ENCODE measurements at regions not wholly inside any gene's neighbourhood (a gene's known extent, or its start where the extent isn't known, plus 50 kb on each side); places are given as distances from the start of the nearest gene placed in this dataset.

- Mint-ChIP-seq H3K4me1 (ENCODE audit: low read depth, unreplicated experiment) (peaks cover 5% of the 10 kb centered on the region), H3K27ac (ENCODE audit: unreplicated experiment) (no peak overlapping the region), H3K27me3 (ENCODE audit: unreplicated experiment) (peaks cover 3% of the 10 kb centered on the region), H3K9me3 (ENCODE audit: unreplicated experiment) (peaks cover 4% of the 10 kb centered on the region), H3K4me3 (ENCODE audit: unreplicated experiment) (no peak overlapping the region), H3K36me3 (ENCODE audit: unreplicated experiment) (peaks cover 11% of the 10 kb centered on the region)
- no peak for DNase-seq
- no peak for TF ChIP-seq CTCF (IDR thresholded peaks at IDR 0.05; ENCODE audit: partially characterized antibody, unreplicated experiment)
Measured at GRCh38 chr6:55664591-55665587, 85.9 kb upstream of the HMGCLL1 start.

GRCh38 chr6:55663914-55664313, 84.9 kb upstream of the HMGCLL1 start:
- no peaks in the 10 kb centered on the region for H3K4me1 Mint-ChIP-seq (ENCODE audit: low read depth, unreplicated experiment)

GRCh38 chr6:55659304-55659703, 80.3 kb upstream of the HMGCLL1 start:
- Mint-ChIP-seq H3K27me3 (ENCODE audit: unreplicated experiment) (no peaks in the 10 kb centered on the region), H3K4me3 (ENCODE audit: unreplicated experiment) (no peak overlapping the region), H3K27ac (ENCODE audit: unreplicated experiment) (no peak overlapping the region), H3K4me1 (ENCODE audit: low read depth, unreplicated experiment) (no peaks in the 10 kb centered on the region), H3K36me3 (ENCODE audit: unreplicated experiment) (peaks cover 11% of the 10 kb centered on the region), H3K9me3 (ENCODE audit: unreplicated experiment) (peaks cover 4% of the 10 kb centered on the region)
- DNase-seq = no peak
- TF ChIP-seq CTCF (IDR thresholded peaks at IDR 0.05; ENCODE audit: partially characterized antibody, unreplicated experiment) = no peak

More at GRCh38 chr6:55663914-55664313, 84.9 kb upstream of the HMGCLL1 start:
- no peak for TF ChIP-seq CTCF (IDR thresholded peaks at IDR 0.05; ENCODE audit: partially characterized antibody, unreplicated experiment)
- peaks cover 4% of the 10 kb centered on the region for H3K9me3 Mint-ChIP-seq (ENCODE audit: unreplicated experiment)
- H3K36me3 Mint-ChIP-seq (ENCODE audit: unreplicated experiment) = peaks cover 11% of the 10 kb centered on the region
- H3K27ac Mint-ChIP-seq (ENCODE audit: unreplicated experiment) = no peak overlapping the region
- no peak overlapping the region for H3K4me3 Mint-ChIP-seq (ENCODE audit: unreplicated experiment)
- no peak for DNase-seq
- H3K27me3 Mint-ChIP-seq (ENCODE audit: unreplicated experiment) = peaks cover 3% of the 10 kb centered on the region

GRCh38 chr6:55654445-55654844, 75.5 kb upstream of the HMGCLL1 start:
- H3K36me3 Mint-ChIP-seq (ENCODE audit: unreplicated experiment) = no peaks in the 10 kb centered on the region
- H3K9me3 Mint-ChIP-seq (ENCODE audit: unreplicated experiment) = no peaks in the 10 kb centered on the region
- no peak for DNase-seq
- no peak overlapping the region for H3K4me3 Mint-ChIP-seq (ENCODE audit: unreplicated experiment)
- TF ChIP-seq CTCF (IDR thresholded peaks at IDR 0.05; ENCODE audit: partially characterized antibody, unreplicated experiment) = no peak
- no peak overlapping the region for H3K27ac Mint-ChIP-seq (ENCODE audit: unreplicated experiment)
- H3K27me3 Mint-ChIP-seq (ENCODE audit: unreplicated experiment) = no peaks in the 10 kb centered on the region
- no peaks in the 10 kb centered on the region for H3K4me1 Mint-ChIP-seq (ENCODE audit: low read depth, unreplicated experiment)

GRCh38 chr6:55652429-55652828, 73.4 kb upstream of the HMGCLL1 start:
- Mint-ChIP-seq H3K36me3 (ENCODE audit: unreplicated experiment) (no peaks in the 10 kb centered on the region), H3K27me3 (ENCODE audit: unreplicated experiment) (no peaks in the 10 kb centered on the region), H3K4me3 (ENCODE audit: unreplicated experiment) (no peak overlapping the region), H3K9me3 (ENCODE audit: unreplicated experiment) (no peaks in the 10 kb centered on the region), H3K4me1 (ENCODE audit: low read depth, unreplicated experiment) (no peaks in the 10 kb centered on the region), H3K27ac (ENCODE audit: unreplicated experiment) (no peak overlapping the region)
- no peak for DNase-seq
- TF ChIP-seq CTCF (IDR thresholded peaks at IDR 0.05; ENCODE audit: partially characterized antibody, unreplicated experiment) = no peak

Data from glutamatergic neuron (in vitro differentiated cells).